Kidney epithelial cell (primary cell): ENCODE measurements at regions not wholly inside any gene's neighbourhood (a gene's known extent, or its start where the extent isn't known, plus 50 kb on each side); places are given as distances from the start of the nearest gene placed in this dataset.
"Not testable (repeated sequence)": the region's sequence is repeated elsewhere in the genome, so short reads cannot be mapped to it uniquely, and the experiment has no call there.

Source experiments
- DNase-seq: peaks from one replicate; pipeline ENCODE4 v3.0.0-alpha.2; 2010; ENCODE audit warnings: low read depth
- H3K27me3 ChIP-seq: 2 replicates; pipeline ENCODE4 v1.6.0; 2011; ENCODE audit warnings: low read length; ENCODE audit not compliant: control insufficient read depth, insufficient read depth
- H3K36me3 ChIP-seq: 2 replicates; pipeline ENCODE4 v1.5.1; 2011; ENCODE audit warnings: low read length; ENCODE audit not compliant: control insufficient read depth, insufficient read depth
- H3K4me3 ChIP-seq: 2 replicates; pipeline ENCODE4 v1.5.1; 2011; ENCODE audit warnings: low read depth, mild to moderate bottlenecking, control low read depth, low read length
- CTCF ChIP-seq: IDR thresholded peaks from 2 replicates; pipeline ENCODE4 v1.5.1; 2011; ENCODE audit warnings: mild to moderate bottlenecking, moderate library complexity, low read length, control low read depth, inconsistent platforms; ENCODE audit not compliant: insufficient read depth, poor library complexity, severe bottlenecking

- no peaks in the 10 kb centered on the region for H3K27me3 ChIP-seq
- peak; percentile 70 for TF ChIP-seq CTCF
- no peak for DNase-seq
- no peak overlapping the region for H3K4me3 ChIP-seq
- H3K36me3 ChIP-seq, result no peaks in the 10 kb centered on the region
Measured at GRCh38 chr6:120378582-120379220, 955.6 kb downstream of the TBC1D32 start.

GRCh38 chr6:120373185-120373584 is 961.1 kb downstream of the TBC1D32 start:
- TF ChIP-seq CTCF, result no peak
- Histone ChIP-seq H3K36me3 (no peaks in the 10 kb centered on the region), H3K27me3 (no peaks in the 10 kb centered on the region), H3K4me3 (no peak overlapping the region)
- no peak for DNase-seq

GRCh38 chr6:120363429-120363828 is 970.9 kb downstream of the TBC1D32 start:
- Histone ChIP-seq H3K36me3 (no peaks in the 10 kb centered on the region), H3K4me3 (no peak overlapping the region), H3K27me3 (no peaks in the 10 kb centered on the region)
- DNase-seq, result no peak
- TF ChIP-seq CTCF, result no peak

GRCh38 chr6:120358535-120358934 is 975.7 kb downstream of the TBC1D32 start:
- H3K4me3 ChIP-seq, H3K36me3 ChIP-seq, H3K27me3 ChIP-seq, DNase-seq: not testable (repeated sequence)

GRCh38 chr6:120357447-120357846 is 976.8 kb downstream of the TBC1D32 start:
- no peak for DNase-seq
- no peak for TF ChIP-seq CTCF
- Histone ChIP-seq H3K27me3 (no peaks in the 10 kb centered on the region), H3K4me3 (no peak overlapping the region), H3K36me3 (no peaks in the 10 kb centered on the region)

GRCh38 chr6:120355822-120356221 is 978.5 kb downstream of the TBC1D32 start:
- Histone ChIP-seq H3K4me3 (no peak overlapping the region), H3K36me3 (no peaks in the 10 kb centered on the region), H3K27me3 (no peaks in the 10 kb centered on the region)
- TF ChIP-seq CTCF, result no peak
- DNase-seq, result no peak
